ENCODE measurements at regions not wholly inside any gene's neighbourhood (a gene's known extent, or its start where the extent isn't known, plus 50 kb on each side); places are given as distances from the start of the nearest gene placed in this dataset.

DNA sequence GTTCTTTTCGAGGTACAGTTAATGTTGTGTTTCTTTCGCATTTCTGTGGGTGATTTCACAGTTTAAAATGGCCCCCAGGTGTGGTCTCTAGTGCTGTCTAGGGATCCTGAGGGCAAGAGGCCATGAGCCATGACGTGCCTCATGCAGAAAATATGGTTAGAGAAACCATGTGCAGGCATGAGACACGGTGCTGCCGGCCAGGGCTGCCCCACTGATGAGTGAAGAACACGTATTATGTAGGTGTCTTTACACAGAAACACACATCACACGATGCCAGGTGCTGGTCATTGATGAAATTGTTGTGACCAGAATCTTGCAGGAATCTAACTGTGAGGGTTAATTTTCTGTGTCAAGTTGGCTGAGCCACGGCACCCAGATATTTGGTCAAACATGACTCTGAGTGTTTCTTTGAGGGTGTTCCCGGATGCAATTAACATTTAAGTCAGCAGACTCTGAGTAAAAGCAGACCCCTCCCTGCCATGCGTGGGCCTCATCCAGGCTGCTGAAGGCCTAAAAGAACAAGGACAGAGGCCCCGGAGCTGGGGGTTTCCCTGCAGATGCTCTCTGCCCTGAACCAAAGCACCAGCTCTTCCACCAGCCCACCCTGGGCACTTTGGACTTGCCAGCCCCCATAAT, 463.0 kb upstream of the MYT1L start:
- ATAC-seq (no peak), DNase-seq (no peak)
- 57 to 77% (median 60%) methylated on average over 11 of the region's 11 CpGs for WGBS, 3 donors
- TF ChIP-seq, protein P1, sequence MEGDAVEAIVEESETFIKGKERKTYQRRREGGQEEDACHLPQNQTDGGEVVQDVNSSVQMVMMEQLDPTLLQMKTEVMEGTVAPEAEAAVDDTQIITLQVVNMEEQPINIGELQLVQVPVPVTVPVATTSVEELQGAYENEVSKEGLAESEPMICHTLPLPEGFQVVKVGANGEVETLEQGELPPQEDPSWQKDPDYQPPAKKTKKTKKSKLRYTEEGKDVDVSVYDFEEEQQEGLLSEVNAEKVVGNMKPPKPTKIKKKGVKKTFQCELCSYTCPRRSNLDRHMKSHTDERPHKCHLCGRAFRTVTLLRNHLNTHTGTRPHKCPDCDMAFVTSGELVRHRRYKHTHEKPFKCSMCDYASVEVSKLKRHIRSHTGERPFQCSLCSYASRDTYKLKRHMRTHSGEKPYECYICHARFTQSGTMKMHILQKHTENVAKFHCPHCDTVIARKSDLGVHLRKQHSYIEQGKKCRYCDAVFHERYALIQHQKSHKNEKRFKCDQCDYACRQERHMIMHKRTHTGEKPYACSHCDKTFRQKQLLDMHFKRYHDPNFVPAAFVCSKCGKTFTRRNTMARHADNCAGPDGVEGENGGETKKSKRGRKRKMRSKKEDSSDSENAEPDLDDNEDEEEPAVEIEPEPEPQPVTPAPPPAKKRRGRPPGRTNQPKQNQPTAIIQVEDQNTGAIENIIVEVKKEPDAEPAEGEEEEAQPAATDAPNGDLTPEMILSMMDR (IDR thresholded peaks at IDR 0.05) = no peak
- Histone ChIP-seq H3K4me3 (no peak overlapping the region), H3K27ac (no peak overlapping the region), H3K9me3 (no peaks in the 10 kb centered on the region), H3K4me1 (no peaks in the 10 kb centered on the region), H3K27me3 (ENCODE audit: insufficient read depth in 3 of 3, low read length in 2 of 3) (no peaks in the 10 kb centered on the region), H3K36me3 (ENCODE audit: insufficient read depth in 1 of 2, low read depth in 1 of 2) (no peaks in the 10 kb centered on the region)
- intact Hi-C loops (cut with DNase I) = loop anchor here in 1 of 2 donors (10.0 kb wide), 1 partner anchor 301 kb away; no protein-coding TSS in a partner anchor

- TF ChIP-seq, protein P1 (IDR thresholded peaks at IDR 0.05) = no peak
- Histone ChIP-seq H3K4me1 (no peaks in the 10 kb centered on the region), H3K27ac (no peak overlapping the region), H3K4me3 (no peak overlapping the region), H3K9me3 (no peaks in the 10 kb centered on the region), H3K36me3 (ENCODE audit: insufficient read depth in 1 of 2, low read depth in 1 of 2) (no peaks in the 10 kb centered on the region), H3K27me3 (ENCODE audit: insufficient read depth in 3 of 3, low read length in 2 of 3) (no peaks in the 10 kb centered on the region)
- ATAC-seq (no peak), DNase-seq (no peak)
- WGBS, 3 donors = 93 to 94% (median 94%) methylated on average over 17 of the region's 17 CpGs
- intact Hi-C loops (cut with DNase I) = loop anchor here in 1 of 2 donors (10.0 kb wide), 1 partner anchor 301 kb away; no protein-coding TSS in a partner anchor
Observed at GRCh38 chr2:2793514-2793913, 462.4 kb upstream of the MYT1L start.

DNA sequence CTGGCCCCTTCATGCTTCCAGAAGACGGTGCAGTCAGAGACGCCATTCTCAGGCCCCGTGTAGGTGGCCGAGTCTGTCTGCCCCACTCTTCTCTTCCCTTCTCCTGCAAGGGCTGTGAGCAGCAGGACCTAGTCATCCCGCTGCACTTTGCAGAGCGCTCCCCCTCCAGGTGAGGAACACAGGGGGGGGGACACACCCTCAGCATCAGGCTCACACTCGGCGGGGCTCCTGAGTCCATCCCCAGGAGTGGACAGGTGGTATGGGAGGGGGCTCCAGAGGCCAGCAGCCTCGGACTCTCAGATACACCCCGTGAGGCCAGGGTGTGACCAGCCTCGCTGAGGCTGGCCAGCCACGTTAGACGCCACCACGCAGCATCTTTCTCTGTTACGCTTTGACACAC, 460.5 kb upstream of the MYT1L start:
- ATAC-seq = no peak
- no peaks in the 10 kb centered on the region for H3K4me1 ChIP-seq
- WGBS, 3 donors = 84 to 90% (median 85%) methylated on average over 15 of the region's 15 CpGs
- no peak overlapping the region for H3K27ac ChIP-seq
- intact Hi-C loops (cut with DNase I) = loop anchor here in 1 of 2 donors (10.0 kb wide), 1 partner anchor 303 kb away; no protein-coding TSS in a partner anchor
- no peak for DNase-seq
- no peak overlapping the region for H3K4me3 ChIP-seq
- no peaks in the 10 kb centered on the region for H3K9me3 ChIP-seq
- TF ChIP-seq, protein P1 (IDR thresholded peaks at IDR 0.05) = no peak
- H3K27me3 ChIP-seq (ENCODE audit: insufficient read depth in 3 of 3, low read length in 2 of 3) = no peaks in the 10 kb centered on the region
- H3K36me3 ChIP-seq (ENCODE audit: insufficient read depth in 1 of 2, low read depth in 1 of 2) = no peaks in the 10 kb centered on the region

DNA sequence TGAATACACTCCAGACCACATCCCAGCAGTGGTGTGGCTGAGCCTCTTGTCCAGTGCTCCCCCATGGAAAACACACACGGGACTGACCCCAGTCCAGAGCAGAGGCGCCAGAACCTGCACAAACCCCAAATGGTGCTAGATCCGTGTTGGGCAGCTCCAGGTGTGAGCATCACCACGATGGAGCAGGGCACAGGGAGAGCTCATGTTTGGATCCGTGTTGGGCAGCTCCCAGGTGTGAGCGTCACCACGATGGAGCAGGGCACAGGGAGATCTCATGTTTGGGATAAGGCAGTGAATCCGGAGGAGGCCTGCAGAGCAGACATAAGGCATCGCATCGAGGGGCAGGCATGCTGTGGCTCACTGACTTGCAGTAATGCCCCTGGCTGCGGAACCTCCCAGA, 460.0 kb upstream of the MYT1L start:
- Histone ChIP-seq H3K9me3 (no peaks in the 10 kb centered on the region), H3K4me1 (no peaks in the 10 kb centered on the region), H3K36me3 (ENCODE audit: insufficient read depth in 1 of 2, low read depth in 1 of 2) (no peaks in the 10 kb centered on the region), H3K4me3 (no peak overlapping the region), H3K27ac (no peak overlapping the region), H3K27me3 (ENCODE audit: insufficient read depth in 3 of 3, low read length in 2 of 3) (no peaks in the 10 kb centered on the region)
- 81 to 91% (median 86%) methylated on average over 11 of the region's 11 CpGs for WGBS, 3 donors
- ATAC-seq (no peak), DNase-seq (no peak)
- TF ChIP-seq, protein P1 (IDR thresholded peaks at IDR 0.05) = no peak
- intact Hi-C loops (cut with DNase I) = loop anchor here in 1 of 2 donors (10.0 kb wide), 1 partner anchor 304 kb away; no protein-coding TSS in a partner anchor

DNA sequence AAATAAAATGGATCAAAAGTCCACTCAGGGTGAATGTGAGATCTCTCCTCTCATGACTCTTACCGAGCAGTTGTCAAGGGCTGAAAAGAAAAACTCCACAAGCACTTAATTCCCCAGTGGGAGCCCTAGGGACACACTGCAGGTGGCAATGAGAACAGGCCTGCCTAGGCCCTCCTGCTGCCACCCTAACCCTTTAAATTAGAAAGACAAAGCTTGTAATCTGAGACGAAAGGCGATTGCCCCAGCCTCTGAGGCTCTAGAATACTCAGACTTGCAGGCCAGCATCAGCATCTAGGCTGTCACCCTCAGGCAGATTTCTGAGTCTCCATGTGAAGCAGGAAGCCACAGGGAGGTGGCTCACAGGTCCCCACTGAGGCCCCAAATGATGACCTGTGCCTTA, 457.0 kb upstream of the MYT1L start:
- intact Hi-C loops (cut with DNase I) = no loop called here
- Histone ChIP-seq H3K9me3 (no peaks in the 10 kb centered on the region), H3K4me1 (no peaks in the 10 kb centered on the region), H3K27me3 (ENCODE audit: insufficient read depth in 3 of 3, low read length in 2 of 3) (no peaks in the 10 kb centered on the region), H3K4me3 (no peak overlapping the region), H3K36me3 (ENCODE audit: insufficient read depth in 1 of 2, low read depth in 1 of 2) (no peaks in the 10 kb centered on the region), H3K27ac (no peak overlapping the region)
- WGBS, 3 donors = 57 to 73% (median 66%) methylated on average over 3 of the region's 3 CpGs
- TF ChIP-seq, protein P1 (IDR thresholded peaks at IDR 0.05) = no peak
- DNase-seq (no peak), ATAC-seq (no peak)
